Pons (tissue), 1 donor: ENCODE measurements at regions not wholly inside any gene's neighbourhood (a gene's known extent, or its start where the extent isn't known, plus 50 kb on each side); places are given as distances from the start of the nearest gene placed in this dataset.
"Not testable (repeated sequence)": the region's sequence is repeated elsewhere in the genome, so short reads cannot be mapped to it uniquely, and the experiment has no call there.

Source experiments
- DNase-seq: peaks from one replicate; pipeline ENCODE4 v3.0.0-alpha.2; 2016; ENCODE audit warnings: low spot score

GRCh38 chr9:22508354-22508753, 61.7 kb downstream of the DMRTA1 start:
- DNase-seq = not testable (repeated sequence)

GRCh38 chr9:22508790-22509189, 62.2 kb downstream of the DMRTA1 start:
- DNase-seq = no peak

- no peak for DNase-seq
Measured at GRCh38 chr9:22512495-22512894, 65.9 kb downstream of the DMRTA1 start.

- DNase-seq = no peak
Measured at GRCh38 chr9:22514871-22515270, 68.2 kb downstream of the DMRTA1 start.

GRCh38 chr9:22522206-22522740, 75.6 kb downstream of the DMRTA1 start:
- DNase-seq = peak; percentile 6

- peak; percentile 22 for DNase-seq
Measured at GRCh38 chr9:22528485-22528884, 81.9 kb downstream of the DMRTA1 start.

GRCh38 chr9:22529426-22530199, 83.0 kb downstream of the DMRTA1 start:
- DNase-seq = no peak

- DNase-seq = no peak
Measured at GRCh38 chr9:22535780-22536179, 89.2 kb downstream of the DMRTA1 start.

GRCh38 chr9:22537721-22538120, 91.1 kb downstream of the DMRTA1 start:
- DNase-seq = no peak

GRCh38 chr9:22548625-22549024, 102.0 kb downstream of the DMRTA1 start:
- no peak for DNase-seq

- DNase-seq = no peak
Measured at GRCh38 chr9:22574740-22575139, 128.1 kb downstream of the DMRTA1 start.

GRCh38 chr9:22580788-22581187, 134.2 kb downstream of the DMRTA1 start:
- no peak for DNase-seq

- no peak for DNase-seq
Measured at GRCh38 chr9:22582221-22582620, 135.6 kb downstream of the DMRTA1 start.

GRCh38 chr9:22588918-22589317, 142.3 kb downstream of the DMRTA1 start:
- no peak for DNase-seq

- DNase-seq = no peak
Measured at GRCh38 chr9:22590336-22591033, 143.9 kb downstream of the DMRTA1 start.

- no peak for DNase-seq
Measured at GRCh38 chr9:22595805-22596204, 149.2 kb downstream of the DMRTA1 start.

GRCh38 chr9:22617156-22617555, 170.5 kb downstream of the DMRTA1 start:
- DNase-seq = no peak

GRCh38 chr9:22622815-22623214, 176.2 kb downstream of the DMRTA1 start:
- peak; percentile 6 for DNase-seq

- DNase-seq = no peak
Measured at GRCh38 chr9:22623236-22623635, 176.6 kb downstream of the DMRTA1 start.

GRCh38 chr9:22625540-22625939, 178.9 kb downstream of the DMRTA1 start:
- no peak for DNase-seq

- DNase-seq = no peak
Measured at GRCh38 chr9:22643541-22643940, 196.9 kb downstream of the DMRTA1 start.

- DNase-seq = no peak
Measured at GRCh38 chr9:22645893-22646292, 199.3 kb downstream of the DMRTA1 start.

GRCh38 chr9:22649384-22649783, 202.8 kb downstream of the DMRTA1 start:
- no peak for DNase-seq
